ENCODE measurements at regions not wholly inside any gene's neighbourhood (a gene's known extent, or its start where the extent isn't known, plus 50 kb on each side); places are given as distances from the start of the nearest gene placed in this dataset.
A peak's percentile ranks its signal among the peaks of the same experiment; 100 is the strongest.

DNA sequence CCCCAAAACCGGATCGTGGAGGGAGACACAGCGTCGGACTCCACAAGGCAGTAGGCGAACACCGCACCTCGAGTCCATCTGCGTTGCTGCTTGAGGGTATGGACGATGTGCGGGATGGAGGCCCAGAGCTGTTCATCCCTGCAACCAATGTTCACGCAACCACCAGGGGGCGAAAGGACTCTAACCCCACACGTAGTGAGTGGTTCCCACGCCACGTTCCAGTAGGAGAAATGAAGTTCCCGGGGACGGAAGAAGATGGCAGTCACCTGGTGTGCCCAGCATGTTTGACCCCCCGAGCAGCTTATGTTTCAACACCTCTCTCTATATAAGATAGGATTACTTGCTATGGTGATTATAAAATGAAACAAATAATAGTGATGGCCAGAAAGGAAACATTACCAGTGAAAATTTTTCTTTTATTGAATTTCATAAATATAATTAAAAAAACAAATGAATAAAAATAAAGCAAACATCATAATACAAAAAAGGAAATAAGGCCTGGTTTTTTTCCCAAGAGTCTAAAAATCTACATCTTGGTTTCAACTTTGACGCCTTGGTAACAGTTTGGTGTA is 184.3 kb downstream of the SH3BP4 start:
- TF ChIP-seq, protein P1, sequence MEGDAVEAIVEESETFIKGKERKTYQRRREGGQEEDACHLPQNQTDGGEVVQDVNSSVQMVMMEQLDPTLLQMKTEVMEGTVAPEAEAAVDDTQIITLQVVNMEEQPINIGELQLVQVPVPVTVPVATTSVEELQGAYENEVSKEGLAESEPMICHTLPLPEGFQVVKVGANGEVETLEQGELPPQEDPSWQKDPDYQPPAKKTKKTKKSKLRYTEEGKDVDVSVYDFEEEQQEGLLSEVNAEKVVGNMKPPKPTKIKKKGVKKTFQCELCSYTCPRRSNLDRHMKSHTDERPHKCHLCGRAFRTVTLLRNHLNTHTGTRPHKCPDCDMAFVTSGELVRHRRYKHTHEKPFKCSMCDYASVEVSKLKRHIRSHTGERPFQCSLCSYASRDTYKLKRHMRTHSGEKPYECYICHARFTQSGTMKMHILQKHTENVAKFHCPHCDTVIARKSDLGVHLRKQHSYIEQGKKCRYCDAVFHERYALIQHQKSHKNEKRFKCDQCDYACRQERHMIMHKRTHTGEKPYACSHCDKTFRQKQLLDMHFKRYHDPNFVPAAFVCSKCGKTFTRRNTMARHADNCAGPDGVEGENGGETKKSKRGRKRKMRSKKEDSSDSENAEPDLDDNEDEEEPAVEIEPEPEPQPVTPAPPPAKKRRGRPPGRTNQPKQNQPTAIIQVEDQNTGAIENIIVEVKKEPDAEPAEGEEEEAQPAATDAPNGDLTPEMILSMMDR (IDR thresholded peaks at IDR 0.05), result peak; percentile 85
- TF ChIP-seq SIN3A (IDR thresholded peaks at IDR 0.05; ENCODE audit: borderline replicate concordance, insufficient read depth, low read depth, low read length) (no peak), POLR2AphosphoS5 (IDR thresholded peaks at IDR 0.05; ENCODE audit: low read depth, low read length) (no peak)
- TF ChIP-seq, protein P2, sequence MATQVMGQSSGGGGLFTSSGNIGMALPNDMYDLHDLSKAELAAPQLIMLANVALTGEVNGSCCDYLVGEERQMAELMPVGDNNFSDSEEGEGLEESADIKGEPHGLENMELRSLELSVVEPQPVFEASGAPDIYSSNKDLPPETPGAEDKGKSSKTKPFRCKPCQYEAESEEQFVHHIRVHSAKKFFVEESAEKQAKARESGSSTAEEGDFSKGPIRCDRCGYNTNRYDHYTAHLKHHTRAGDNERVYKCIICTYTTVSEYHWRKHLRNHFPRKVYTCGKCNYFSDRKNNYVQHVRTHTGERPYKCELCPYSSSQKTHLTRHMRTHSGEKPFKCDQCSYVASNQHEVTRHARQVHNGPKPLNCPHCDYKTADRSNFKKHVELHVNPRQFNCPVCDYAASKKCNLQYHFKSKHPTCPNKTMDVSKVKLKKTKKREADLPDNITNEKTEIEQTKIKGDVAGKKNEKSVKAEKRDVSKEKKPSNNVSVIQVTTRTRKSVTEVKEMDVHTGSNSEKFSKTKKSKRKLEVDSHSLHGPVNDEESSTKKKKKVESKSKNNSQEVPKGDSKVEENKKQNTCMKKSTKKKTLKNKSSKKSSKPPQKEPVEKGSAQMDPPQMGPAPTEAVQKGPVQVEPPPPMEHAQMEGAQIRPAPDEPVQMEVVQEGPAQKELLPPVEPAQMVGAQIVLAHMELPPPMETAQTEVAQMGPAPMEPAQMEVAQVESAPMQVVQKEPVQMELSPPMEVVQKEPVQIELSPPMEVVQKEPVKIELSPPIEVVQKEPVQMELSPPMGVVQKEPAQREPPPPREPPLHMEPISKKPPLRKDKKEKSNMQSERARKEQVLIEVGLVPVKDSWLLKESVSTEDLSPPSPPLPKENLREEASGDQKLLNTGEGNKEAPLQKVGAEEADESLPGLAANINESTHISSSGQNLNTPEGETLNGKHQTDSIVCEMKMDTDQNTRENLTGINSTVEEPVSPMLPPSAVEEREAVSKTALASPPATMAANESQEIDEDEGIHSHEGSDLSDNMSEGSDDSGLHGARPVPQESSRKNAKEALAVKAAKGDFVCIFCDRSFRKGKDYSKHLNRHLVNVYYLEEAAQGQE (IDR thresholded peaks at IDR 0.05; ENCODE audit: insufficient read depth in 1 of 2, low read depth in 2 of 2, low read length in 1 of 2), result peak in 1 of 2 experiments; percentile 38; a peak in 1 of 4 replicates
